ENCODE measurements at regions not wholly inside any gene's neighbourhood (a gene's known extent, or its start where the extent isn't known, plus 50 kb on each side); places are given as distances from the start of the nearest gene placed in this dataset.

GRCh38 chr14:80324649-80325048, 113.3 kb upstream of the DIO2 start:
- H4K8ac ChIP-seq (replicated peaks; ENCODE audit: insufficient read length, low read depth, low read length): no peak overlapping the region
- no CpG with 5 or more reads among the region's 3 CpGs for WGBS (ENCODE audit: extremely low coverage, insufficient read length, low lambda C conversion rate)
- no peak overlapping the region for H4K91ac ChIP-seq (ENCODE audit: insufficient read length, low read depth, low read length)
- no peaks in the 10 kb centered on the region for H3K27me3 Mint-ChIP-seq (ENCODE audit: low read depth)
- H4K20me1 ChIP-seq (ENCODE audit: control insufficient read depth, insufficient read depth, insufficient read length): no peaks in the 10 kb centered on the region
- no peaks in the 10 kb centered on the region for H3K4me1 ChIP-seq (ENCODE audit: insufficient read depth, low read length)
- no peak overlapping the region for H2BK20ac ChIP-seq (ENCODE audit: low read depth, low read length, poor library complexity, severe bottlenecking)
- H3K27ac Mint-ChIP-seq: no peak overlapping the region
- H3K4ac ChIP-seq (ENCODE audit: low read depth, low read length): no peak overlapping the region
- no peak overlapping the region for H3K23ac ChIP-seq (ENCODE audit: insufficient read length, low read depth, low read length)
- H2BK120ac ChIP-seq (ENCODE audit: low read depth, low read length, poor library complexity, severe bottlenecking): no peak overlapping the region
- no peak overlapping the region for H4K5ac ChIP-seq (ENCODE audit: insufficient read length, low read depth, low read length)
- no peak overlapping the region for H3K9ac ChIP-seq (ENCODE audit: extremely low read depth, insufficient read length, low read length)
- H3K4me2 ChIP-seq (ENCODE audit: insufficient read depth, insufficient read length, low read length): no peak overlapping the region
- no peak overlapping the region for H2BK5ac ChIP-seq (ENCODE audit: insufficient read length, low read length)
- no peak overlapping the region for H3K14ac ChIP-seq (ENCODE audit: insufficient read depth, low read length)
- no peaks in the 10 kb centered on the region for H3K79me1 ChIP-seq (ENCODE audit: insufficient read depth, low read depth, low read length, poor library complexity, severe bottlenecking)
- no peak overlapping the region for H2AFZ ChIP-seq (ENCODE audit: low read length)
- DNase-seq: no peak
- H3K9me3 ChIP-seq (ENCODE audit: control insufficient read depth, low read depth, low read length): no peaks in the 10 kb centered on the region
- H3K9me3 Mint-ChIP-seq: peaks cover 3 to 4% of the 10 kb centered on the region in 2 experiments; a peak in 3 of 5 replicates
- no peak overlapping the region for H2BK12ac ChIP-seq (ENCODE audit: insufficient read length, low read depth, low read length)
- H3K18ac ChIP-seq (ENCODE audit: insufficient read length, low read depth, low read length): no peak overlapping the region
- H3K36me3 Mint-ChIP-seq (ENCODE audit: insufficient read depth in 1 of 3, low read depth in 3 of 3): no peaks in the 10 kb centered on the region
- no peaks in the 10 kb centered on the region for H3K4me1 Mint-ChIP-seq
- no peak overlapping the region for H3T11ph ChIP-seq (ENCODE audit: low read length)
- no peak for TF ChIP-seq CTCF (conservative IDR thresholded peaks at IDR 0.05)
- H3K27me3 ChIP-seq (ENCODE audit: insufficient read depth, low read length): no peaks in the 10 kb centered on the region
- H3K79me2 ChIP-seq (ENCODE audit: insufficient read depth, low read length): no peaks in the 10 kb centered on the region
- H3K56ac ChIP-seq (ENCODE audit: insufficient read length, low read depth, low read length): no peak overlapping the region
- no peak overlapping the region for H3K27ac ChIP-seq (ENCODE audit: insufficient read length, low read depth, low read length)
- H2AK5ac ChIP-seq (ENCODE audit: insufficient read length, low read length): no peak overlapping the region
- H3K23me2 ChIP-seq (ENCODE audit: insufficient read length, low read depth, low read length, poor library complexity, severe bottlenecking): no peaks in the 10 kb centered on the region
- no peak overlapping the region for H3K4me3 Mint-ChIP-seq
- H2BK15ac ChIP-seq (ENCODE audit: low read depth, low read length): no peak overlapping the region

All from H9 (cell line).